HL-60 (cell line): ENCODE measurements at regions not wholly inside any gene's neighbourhood (a gene's known extent, or its start where the extent isn't known, plus 50 kb on each side); places are given as distances from the start of the nearest gene placed in this dataset.

Experiments used
- DNase-seq, 2 experiments: peaks; one replicate each; pipeline ENCODE4 v3.0.0-alpha.2; 2010 to 2020; ENCODE audit warnings: low read depth in 1 of 2, low spot score in 1 of 2
- H3K27ac ChIP-seq: fragments of 250-450 bp; sonication (Bioruptor Pico); replicated peaks from 2 replicates; pipeline ENCODE4 v1.5.1; 2020; ENCODE audit warnings: mild to moderate bottlenecking, moderate library complexity
- H3K27me3 ChIP-seq: fragments of 250-450 bp; sonication (Bioruptor Pico); 2 replicates; pipeline ENCODE4 v1.5.1; 2021; ENCODE audit warnings: mild to moderate bottlenecking, moderate library complexity; ENCODE audit not compliant: insufficient read depth, poor library complexity, severe bottlenecking
- H3K4me3 ChIP-seq: replicated peaks from 2 replicates; pipeline ENCODE4 v1.5.1; 2011; ENCODE audit warnings: mild to moderate bottlenecking, control low read depth, low read length; ENCODE audit not compliant: insufficient read depth
- CTCF ChIP-seq: IDR thresholded peaks from one replicate; pipeline ENCODE4 v1.5.1; 2011; ENCODE audit warnings: low read length, control low read depth, inconsistent platforms; ENCODE audit not compliant: insufficient read depth
- GABPA ChIP-seq: IDR thresholded peaks from 2 replicates; pipeline ENCODE4 v1.6.1; 2012; ENCODE audit warnings: low read depth
- POLR2AphosphoS5 ChIP-seq: IDR thresholded peaks from 2 replicates; pipeline ENCODE4 v1.6.1; 2012; ENCODE audit warnings: low read depth
- REST ChIP-seq: IDR thresholded peaks from 2 replicates; pipeline ENCODE4 v1.6.1; 2012; ENCODE audit warnings: low read depth; ENCODE audit not compliant: insufficient replicate concordance
- SPI1 ChIP-seq: IDR thresholded peaks from 2 replicates; pipeline ENCODE4 v1.6.1; 2012; ENCODE audit warnings: low read depth, mild to moderate bottlenecking, borderline replicate concordance

- Histone ChIP-seq H3K4me3 (no peak overlapping the region), H3K27ac (peak overlapping the region; percentile 4; the same call in 1 of the 2 replicates), H3K27me3 (no peaks in the 10 kb centered on the region)
- TF ChIP-seq REST (no peak), CTCF (no peak), POLR2AphosphoS5 (no peak), SPI1 (no peak), GABPA (no peak)
- peak in 1 of 2 experiments; percentile 43 for DNase-seq
Measured at GRCh38 chr9:105142406-105143135, 101.9 kb upstream of the SLC44A1 start.

- no peak overlapping the region for H3K27ac ChIP-seq
- no peak for DNase-seq
Measured at GRCh38 chr9:105143136-105143430, 101.4 kb upstream of the SLC44A1 start.

GRCh38 chr9:105144076-105144475, 100.4 kb upstream of the SLC44A1 start:
- TF ChIP-seq SPI1 (no peak), GABPA (no peak), CTCF (no peak), POLR2AphosphoS5 (no peak), REST (no peak)
- Histone ChIP-seq H3K27ac (no peak overlapping the region), H3K4me3 (no peak overlapping the region), H3K27me3 (no peaks in the 10 kb centered on the region)
- peak; percentile 45 to 76 for DNase-seq

More at GRCh38 chr9:105143136-105143430, 101.4 kb upstream of the SLC44A1 start:
- Histone ChIP-seq H3K4me3 (no peak overlapping the region), H3K27me3 (no peaks in the 10 kb centered on the region)
- TF ChIP-seq CTCF (no peak), REST (no peak)
